T47D (cell line): ENCODE measurements at regions not wholly inside any gene's neighbourhood (a gene's known extent, or its start where the extent isn't known, plus 50 kb on each side); places are given as distances from the start of the nearest gene placed in this dataset.

Experiments used
- DNase-seq, 2 experiments: peaks; one replicate each; pipeline versions ENCODE4 v3.0.0 to v3.0.0-alpha.2; 2011 to 2012; ENCODE audit warnings: low read depth in 1 of 2, low spot score in 1 of 2
- JUND ChIP-seq: IDR thresholded peaks from 2 replicates; pipeline ENCODE4 v1.6.1; 2012; ENCODE audit warnings: low read depth
- in situ Hi-C: cut with HindIII; loops from 2 replicates; pipeline ENCODE4 v1.10.0; 2016; ENCODE audit warnings: low sequenced_read_pairs, low pct_unique_long_range_greater_than_20kb

DNA sequence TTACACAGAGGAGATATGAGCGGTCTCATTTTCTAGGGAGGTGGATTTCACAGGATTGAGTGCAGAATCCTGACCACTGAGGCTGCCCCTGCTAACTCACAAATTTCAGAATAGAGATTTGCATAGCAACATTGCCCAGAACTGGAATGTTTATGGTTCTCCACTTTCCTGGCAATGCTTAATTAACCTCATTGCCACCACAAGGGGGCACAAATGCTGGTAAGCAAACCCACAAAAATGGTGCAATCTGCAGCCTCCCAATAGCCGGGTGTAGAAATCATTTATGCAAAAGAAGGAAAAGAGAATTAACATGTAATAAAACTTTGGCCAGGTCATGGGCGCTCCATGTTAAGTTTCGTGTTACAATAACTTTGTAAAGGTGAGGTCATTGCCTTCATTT, 112.4 kb downstream of the CYRIA start:
- in situ Hi-C loops = no loop called here
- no peak for TF ChIP-seq JUND
- peak in 1 of 2 experiments; percentile 47 for DNase-seq

DNA sequence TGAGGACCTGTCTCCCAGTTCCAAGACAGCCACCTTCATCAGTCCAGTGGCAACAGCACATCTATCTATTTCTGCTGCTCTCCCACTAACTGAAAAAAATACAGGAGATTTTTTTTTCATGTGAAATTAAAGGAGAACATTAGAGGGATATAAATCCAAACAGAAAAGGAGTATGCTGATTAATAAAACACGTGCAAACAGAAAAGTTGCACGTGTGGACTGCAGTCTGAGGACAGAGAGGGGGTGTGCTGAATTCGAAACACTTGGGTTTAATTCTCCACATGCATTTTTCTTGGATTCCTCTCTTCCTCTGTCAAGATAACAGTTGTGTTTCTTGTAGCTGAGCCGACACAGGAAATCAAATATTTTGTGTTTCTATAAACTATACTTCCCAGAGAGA, 113.4 kb downstream of the CYRIA start:
- TF ChIP-seq JUND = no peak
- in situ Hi-C loops = no loop called here
- DNase-seq = no peak

DNA sequence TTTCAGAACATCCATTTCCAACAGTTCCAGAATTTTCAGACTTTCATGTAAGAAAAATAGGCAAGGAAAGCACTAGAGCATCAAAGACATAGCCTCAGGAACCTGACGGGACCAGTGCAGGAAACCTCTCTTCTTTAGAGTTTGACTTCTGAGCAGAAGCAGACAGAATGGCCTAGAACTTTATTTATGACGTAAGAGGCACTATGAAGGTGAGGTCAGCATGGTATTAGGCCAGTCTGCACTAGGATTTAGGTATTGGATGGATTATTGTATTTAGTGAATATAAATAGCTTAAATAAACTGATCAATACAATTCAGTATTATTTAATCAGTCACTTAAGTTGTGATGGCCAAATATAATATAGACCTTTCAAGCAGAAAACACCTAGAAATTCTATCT, 117.6 kb downstream of the CYRIA start:
- no peak for TF ChIP-seq JUND
- in situ Hi-C loops = no loop called here
- no peak for DNase-seq

DNA sequence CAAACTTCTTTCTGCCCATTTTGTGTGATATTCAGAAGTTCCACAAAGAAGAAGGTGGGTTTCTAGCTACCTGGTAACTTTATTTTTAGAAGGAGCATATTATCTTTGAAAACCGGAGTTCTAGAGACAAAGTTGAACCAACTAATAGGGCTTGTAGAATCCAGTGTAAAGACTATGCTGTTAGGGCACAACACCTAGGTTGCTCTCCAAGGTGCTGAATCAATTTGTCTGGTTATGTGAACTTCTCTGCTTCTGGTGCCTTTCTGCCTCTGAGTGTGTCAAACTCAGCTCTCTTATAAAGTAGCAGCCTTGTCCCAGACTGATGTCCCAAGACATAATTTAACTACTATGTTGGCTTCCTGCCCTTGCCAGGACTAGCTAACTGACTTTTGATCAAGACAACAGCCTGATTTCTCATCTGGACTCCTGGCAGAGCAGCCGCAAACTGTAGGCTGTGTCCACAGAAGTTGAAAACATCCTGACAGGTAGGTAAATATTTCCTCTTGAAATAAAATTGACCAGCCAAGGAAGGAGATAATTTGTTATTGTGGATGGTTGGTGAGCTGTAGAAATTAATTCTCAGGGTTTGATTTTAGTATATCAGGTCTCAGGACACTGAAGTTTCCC, 119.4 kb downstream of the CYRIA start:
- peak; percentile 8 to 79 for DNase-seq
- in situ Hi-C loops = no loop called here
- no peak for TF ChIP-seq JUND

DNA sequence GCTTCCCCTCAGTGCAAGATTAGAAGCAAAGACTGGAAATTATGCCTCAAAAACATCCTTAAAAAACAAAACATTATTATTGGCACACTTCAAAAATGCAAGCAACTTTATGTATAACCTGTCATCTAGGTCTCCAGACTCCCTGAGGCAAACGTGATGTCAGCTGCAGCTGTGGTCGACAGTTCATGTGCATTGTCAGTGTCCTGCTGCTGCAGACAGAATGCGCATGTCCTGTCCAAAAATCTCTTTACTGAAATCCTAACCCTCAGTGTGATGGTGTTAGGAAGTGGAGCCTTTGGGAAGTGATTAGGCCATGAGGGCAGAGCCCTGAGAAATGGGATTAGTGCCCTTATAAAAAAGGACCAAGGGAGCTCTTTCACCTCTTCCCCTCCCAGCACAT, 126.9 kb downstream of the CYRIA start:
- DNase-seq = no peak
- in situ Hi-C loops = no loop called here

DNA sequence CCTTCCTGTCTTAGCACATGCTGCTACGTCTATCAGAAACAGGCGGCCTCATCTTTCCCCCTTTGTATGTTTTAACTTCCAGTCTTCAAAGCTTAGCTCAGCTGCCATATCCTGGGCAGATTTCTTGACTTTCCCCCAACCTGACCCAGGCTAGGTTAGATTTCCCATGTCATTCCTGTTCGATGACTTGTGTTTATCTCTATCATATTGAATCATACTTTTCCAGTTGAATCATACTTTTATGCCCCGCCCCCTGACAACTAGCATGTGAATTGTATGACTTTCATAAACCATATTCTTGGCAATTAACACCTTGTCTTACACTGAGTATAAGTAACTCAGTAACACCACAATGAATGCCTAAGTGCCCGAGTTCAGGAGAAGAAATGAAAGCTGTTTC, 128.3 kb downstream of the CYRIA start:
- in situ Hi-C loops = no loop called here

More for the DNA sequence above, 126.9 kb downstream of the CYRIA start:
- TF ChIP-seq JUND = no peak

DNA sequence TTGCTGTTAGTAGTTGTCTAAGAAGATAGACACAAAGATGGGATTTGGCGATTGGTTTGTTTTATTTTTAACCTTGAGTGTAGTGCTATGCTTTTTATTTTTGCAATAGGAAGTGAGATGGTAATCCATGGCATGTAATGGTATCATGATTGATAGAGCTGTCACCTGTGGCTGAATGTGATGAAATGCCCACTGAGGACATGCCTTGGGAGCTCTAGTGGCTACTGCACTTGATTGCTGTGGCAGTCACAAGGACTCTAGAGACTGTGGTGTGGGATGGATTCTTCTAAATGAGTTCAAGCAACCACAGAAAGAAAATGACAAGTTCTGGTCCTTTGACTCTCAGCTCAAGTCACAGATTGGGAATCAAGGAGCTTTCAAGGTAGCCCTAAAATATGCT, 139.4 kb downstream of the CYRIA start:
- in situ Hi-C loops = no loop called here
- no peak for TF ChIP-seq JUND
- DNase-seq = no peak

More for the DNA sequence above, 128.3 kb downstream of the CYRIA start:
- TF ChIP-seq JUND = no peak
- DNase-seq = no peak

DNA sequence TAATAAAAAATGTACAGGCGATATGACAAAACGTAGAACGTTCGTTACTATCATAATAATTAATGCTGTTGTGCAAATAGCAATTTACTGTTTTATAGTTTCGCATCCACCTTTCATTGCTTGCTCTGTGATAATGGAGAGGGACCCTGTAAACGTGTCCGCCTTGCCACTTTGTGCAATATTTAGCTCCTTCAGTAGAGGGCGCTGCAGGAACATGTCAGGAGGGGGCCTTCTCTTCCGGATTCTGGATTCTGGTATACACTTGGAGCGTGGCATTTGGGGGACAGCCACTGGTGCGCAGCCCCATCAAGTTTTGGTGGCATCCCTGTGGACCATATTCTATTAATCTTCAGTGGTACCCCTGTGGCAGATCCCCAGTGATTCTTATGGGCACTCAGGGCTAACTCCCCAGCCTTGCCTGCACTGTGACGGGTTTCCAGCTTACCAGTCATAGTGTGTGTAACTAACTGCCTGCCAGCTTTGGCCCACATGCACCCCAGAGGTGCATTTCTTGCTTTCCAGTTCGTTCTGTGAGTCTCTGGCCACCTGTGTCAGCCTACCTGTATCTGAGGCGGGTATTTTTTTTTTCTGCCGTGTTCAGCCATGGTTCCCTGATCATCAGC, 140.3 kb downstream of the CYRIA start:
- in situ Hi-C loops = no loop called here
- peak in 1 of 2 experiments; percentile 40 for DNase-seq
- no peak for TF ChIP-seq JUND

DNA sequence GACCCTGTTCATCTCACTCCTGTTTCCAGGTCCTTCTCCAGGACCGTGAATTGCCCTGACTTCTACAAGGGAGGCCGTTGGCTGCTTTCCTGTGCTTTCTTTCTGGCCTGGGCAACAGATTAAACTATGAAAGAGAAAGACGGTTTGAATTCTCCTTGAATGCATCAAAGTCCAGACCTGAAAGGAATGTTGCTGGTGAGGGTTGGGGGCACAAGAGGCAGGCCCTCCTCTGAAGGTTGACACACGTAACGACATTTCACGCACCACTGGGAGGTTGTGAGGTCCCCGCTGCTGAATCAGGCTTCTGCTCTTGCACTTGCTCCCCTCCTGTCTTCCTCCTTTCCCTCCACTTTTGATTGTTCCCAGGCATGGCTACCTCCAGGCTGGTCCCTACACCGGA, 141.9 kb downstream of the CYRIA start:
- in situ Hi-C loops = no loop called here
- no peak for DNase-seq
- no peak for TF ChIP-seq JUND

DNA sequence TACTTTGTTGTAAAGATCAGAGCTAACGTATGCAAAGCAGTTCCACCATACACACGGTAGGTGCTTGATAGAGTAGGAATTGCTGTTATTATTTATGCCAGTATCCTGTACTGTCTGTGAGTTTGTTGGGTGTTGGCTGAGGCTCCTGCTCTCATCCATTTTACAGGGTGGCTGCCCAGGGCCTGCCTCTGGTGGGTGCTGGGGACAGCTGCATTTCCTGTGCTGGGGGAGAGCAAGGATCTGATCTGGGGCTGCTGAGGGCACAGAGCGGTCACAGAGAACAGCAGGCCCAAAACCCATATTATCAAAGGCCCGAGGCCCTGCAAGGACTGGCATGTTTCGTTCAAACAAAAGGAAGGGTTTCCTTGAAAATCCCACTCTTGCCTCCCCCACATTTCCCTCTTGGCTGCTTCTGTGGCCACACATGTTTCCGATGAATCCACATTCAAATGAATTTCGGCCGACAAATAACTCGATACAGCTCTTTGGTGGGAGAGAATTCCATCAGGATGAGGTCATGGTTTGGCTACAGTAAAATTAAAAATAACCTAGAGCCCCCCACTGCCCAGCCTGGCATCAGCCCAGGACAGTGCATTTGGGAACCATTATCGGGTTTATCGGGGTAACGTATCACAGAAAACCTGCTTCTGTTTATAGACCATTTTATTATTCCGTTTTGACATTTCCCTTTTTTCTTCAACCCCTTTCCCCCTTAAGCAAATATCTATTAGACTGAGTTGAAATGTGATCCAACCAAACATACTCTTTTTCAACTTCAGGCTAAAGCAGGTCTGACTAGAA, 143.4 kb downstream of the CYRIA start:
- no peak for DNase-seq
- in situ Hi-C loops = no loop called here

DNA sequence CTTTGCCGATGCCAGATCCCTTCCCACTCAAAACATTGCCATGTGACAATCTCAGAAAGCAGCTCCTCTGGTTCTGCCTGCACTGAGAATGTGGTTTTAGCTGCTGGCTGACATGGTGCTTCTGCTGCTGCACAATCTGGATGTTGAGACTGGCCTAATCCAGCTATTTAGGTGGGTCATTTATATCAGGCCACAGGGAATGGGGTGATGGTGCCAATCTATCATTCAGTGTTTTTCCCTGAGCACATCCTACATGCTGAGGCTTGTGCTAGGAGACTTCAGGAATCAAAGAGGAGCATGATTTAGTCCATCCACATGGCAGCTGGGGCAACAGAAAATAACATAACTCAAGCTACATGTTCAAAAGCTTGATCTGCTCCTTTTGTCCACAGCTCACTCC, 144.7 kb downstream of the CYRIA start:
- DNase-seq = no peak
- TF ChIP-seq JUND = no peak
- in situ Hi-C loops = no loop called here

More for the DNA sequence above, 143.4 kb downstream of the CYRIA start:
- TF ChIP-seq JUND = no peak

DNA sequence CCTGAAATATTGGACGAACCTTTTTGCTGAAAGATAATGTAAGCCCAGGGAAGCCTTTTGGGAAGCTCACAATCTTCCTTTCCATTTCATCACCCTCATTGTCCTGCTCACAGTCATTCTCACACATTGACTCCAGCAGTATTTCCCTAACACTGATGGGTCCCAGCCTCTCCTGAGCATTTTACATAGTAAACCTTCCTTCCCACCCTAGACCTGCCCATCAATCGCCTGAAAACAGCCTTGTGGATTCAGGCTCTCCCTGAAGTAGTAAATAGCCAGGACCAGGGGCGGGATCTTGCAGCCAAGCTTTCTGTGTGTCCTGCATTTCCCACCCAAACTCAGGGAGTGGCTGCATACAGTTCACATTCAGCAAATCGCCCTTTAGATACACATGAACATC, 149.9 kb downstream of the CYRIA start:
- in situ Hi-C loops = no loop called here

DNA sequence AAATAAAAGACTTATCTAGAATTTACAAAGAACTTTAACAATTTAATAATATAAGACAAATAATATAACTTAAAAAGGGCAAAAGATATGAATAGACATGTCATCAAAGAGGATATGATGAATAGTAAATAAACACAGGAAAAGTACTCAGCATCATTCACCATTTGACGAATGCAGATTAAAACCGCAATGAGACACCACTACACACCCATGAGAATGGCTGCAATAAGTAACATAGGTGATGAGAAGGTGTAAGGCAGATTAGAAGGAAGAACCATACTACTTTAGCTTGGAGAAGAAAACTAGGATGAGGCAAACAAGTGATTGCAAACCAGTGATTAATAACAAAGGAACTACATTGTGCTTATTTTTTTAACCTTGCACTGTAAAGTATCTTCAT, 152.0 kb downstream of the CYRIA start:
- no peak for DNase-seq
- TF ChIP-seq JUND = no peak
- in situ Hi-C loops = no loop called here

More for the DNA sequence above, 149.9 kb downstream of the CYRIA start:
- DNase-seq = no peak
- TF ChIP-seq JUND = no peak
